Tibial artery (tissue), 4 donors: ENCODE measurements at regions not wholly inside any gene's neighbourhood (a gene's known extent, or its start where the extent isn't known, plus 50 kb on each side); places are given as distances from the start of the nearest gene placed in this dataset.

Source experiments
- DNase-seq, 2 donors: peaks; one replicate each; pipeline ENCODE4 v3.0.0-alpha.2; 2019
- H3K27ac ChIP-seq, 2 donors: fragments of 200-600 bp; sonication (generic) in 1 of 2; 1 replicate in 1 of 2; 2 replicates in 1 of 2; pipeline ENCODE4 v1.5.1; 2018 to 2019; ENCODE audit warnings: mild to moderate bottlenecking in 1 of 2
- H3K27me3 ChIP-seq, 2 donors: fragments of 200-600 bp; sonication (generic) in 1 of 2; one replicate each; pipeline versions ENCODE4 v1.5.1 to v1.6.0; 2016 to 2019
- H3K36me3 ChIP-seq, 3 donors: fragments of 200-600 bp; sonication (generic) in 2 of 3; one replicate each; pipeline ENCODE4 v1.5.1; 2016 to 2019; ENCODE audit warnings: mild to moderate bottlenecking in 2 of 3
- H3K4me1 ChIP-seq, 4 donors: fragments of 200-600 bp; sonication (generic) in 2 of 4; 1 replicate in 3 of 4; 2 replicates in 1 of 4; pipeline ENCODE4 v1.5.1; 2016 to 2019
- H3K4me3 ChIP-seq, 2 donors: fragments of 200-600 bp; sonication (generic) in 1 of 2; 1 replicate in 1 of 2; 2 replicates in 1 of 2; pipeline ENCODE4 v1.5.1; 2018 to 2019; ENCODE audit warnings: mild to moderate bottlenecking in 2 of 2
- H3K9me3 ChIP-seq, 3 donors: fragments of 200-600 bp; sonication (generic) in 1 of 3; one replicate each; pipeline ENCODE4 v1.5.1; 2016 to 2019
- CTCF ChIP-seq, 2 experiments: fragments of 200-600 bp in 1 of 2; fragments of 450-650 bp in 1 of 2; IDR thresholded peaks; one replicate each; pipeline ENCODE4 v1.5.1; 2017 to 2019; ENCODE audit warnings: antibody characterized with exemption in 2 of 2, mild to moderate bottlenecking in 1 of 2, moderate library complexity in 1 of 2
- intact Hi-C: fragments of 100-400 bp; cut with DNase I; formaldehyde crosslinking; loops from one replicate; pipeline ENCODE4 v1.15.0; 2023; ENCODE audit warnings: low total_unique reads

DNA sequence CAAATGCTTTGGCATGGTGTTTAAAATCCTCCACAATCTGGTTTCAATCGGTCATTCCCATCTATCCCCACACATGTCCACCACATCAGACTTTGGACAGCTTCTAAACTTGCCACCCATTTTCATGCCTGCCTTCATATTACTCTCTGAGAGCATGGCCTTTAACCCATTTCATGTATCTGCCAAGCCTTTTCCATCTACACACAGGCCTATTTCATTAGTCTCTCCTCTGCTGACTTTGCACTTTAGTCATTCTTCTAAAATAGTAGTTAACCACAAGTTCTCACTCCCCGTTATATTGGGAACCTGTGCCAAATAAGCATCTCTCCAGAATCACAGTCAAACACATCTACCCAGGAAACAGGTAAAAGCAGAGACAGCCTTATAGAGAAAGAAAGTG lies 142.2 kb downstream of the MZT1 start:
- intact Hi-C loops = no loop called here
- DNase-seq = no peak

DNA sequence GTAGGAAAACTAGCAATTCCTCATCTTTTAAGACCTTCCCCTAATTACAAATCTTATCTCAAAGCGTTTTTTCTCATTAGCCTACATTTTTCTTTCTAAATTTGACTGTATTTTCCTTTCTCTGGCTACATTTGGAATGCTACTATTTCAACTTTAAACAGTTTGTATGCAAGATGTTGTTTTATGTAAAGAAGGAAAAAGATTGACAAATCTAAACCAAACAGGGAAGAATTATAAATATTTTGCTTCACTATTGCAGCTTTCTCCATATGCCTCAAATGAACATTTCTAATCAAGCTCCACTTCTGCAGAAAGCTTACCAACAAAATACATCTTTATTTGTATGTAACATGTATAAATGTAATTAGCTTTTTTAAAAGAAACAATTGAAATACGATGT lies 156.2 kb downstream of the MZT1 start:
- Histone ChIP-seq H3K36me3 (no peaks in the 10 kb centered on the region), H3K9me3 (no peaks in the 10 kb centered on the region), H3K4me3 (no peak overlapping the region), H3K4me1 (no peaks in the 10 kb centered on the region), H3K27ac (no peak overlapping the region), H3K27me3 (no peaks in the 10 kb centered on the region)
- intact Hi-C loops = no loop called here
- DNase-seq = no peak
- no peak for TF ChIP-seq CTCF (IDR thresholded peaks at IDR 0.05)

More for the DNA sequence above, 142.2 kb downstream of the MZT1 start:
- Histone ChIP-seq H3K9me3 (no peaks in the 10 kb centered on the region), H3K27ac (no peak overlapping the region), H3K4me3 (no peak overlapping the region), H3K36me3 (no peaks in the 10 kb centered on the region), H3K4me1 (no peaks in the 10 kb centered on the region), H3K27me3 (no peaks in the 10 kb centered on the region)
- TF ChIP-seq CTCF (IDR thresholded peaks at IDR 0.05) = no peak

DNA sequence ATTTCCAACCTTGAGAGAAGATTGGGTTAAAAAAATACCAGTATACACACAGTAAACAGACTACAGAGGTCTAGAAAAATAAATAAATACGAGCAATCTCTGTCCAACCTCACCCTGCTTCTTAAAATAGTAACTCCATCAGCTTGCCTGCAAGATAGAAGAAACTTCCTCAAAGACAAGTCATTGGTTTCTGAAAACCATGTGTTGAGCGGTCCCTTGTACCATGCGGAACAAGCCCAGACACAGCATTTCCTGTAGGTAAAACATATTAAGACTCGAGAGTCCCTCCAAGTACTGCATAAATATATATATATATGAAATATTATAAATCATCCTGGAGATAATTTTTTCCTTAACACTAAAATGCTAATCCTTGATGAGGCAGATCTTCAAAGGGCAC lies 157.4 kb downstream of the MZT1 start:
- intact Hi-C loops = no loop called here

GRCh38 chr13:72567566-72567965 lies 159.9 kb downstream of the MZT1 start:
- no peak for DNase-seq
- no peaks in the 10 kb centered on the region for H3K4me1 ChIP-seq
- no peak overlapping the region for H3K27ac ChIP-seq
- H3K36me3 ChIP-seq = no peaks in the 10 kb centered on the region
- no peaks in the 10 kb centered on the region for H3K27me3 ChIP-seq
- intact Hi-C loops = no loop called here
- H3K9me3 ChIP-seq = no peaks in the 10 kb centered on the region
- TF ChIP-seq CTCF (IDR thresholded peaks at IDR 0.05) = no peak
- no peak overlapping the region for H3K4me3 ChIP-seq

More for the DNA sequence above, 157.4 kb downstream of the MZT1 start:
- Histone ChIP-seq H3K27me3 (no peaks in the 10 kb centered on the region), H3K27ac (no peak overlapping the region), H3K36me3 (no peaks in the 10 kb centered on the region), H3K4me3 (no peak overlapping the region), H3K4me1 (no peaks in the 10 kb centered on the region), H3K9me3 (no peaks in the 10 kb centered on the region)
- TF ChIP-seq CTCF (IDR thresholded peaks at IDR 0.05) = no peak
- DNase-seq = no peak

GRCh38 chr13:72566526-72566925 lies 160.9 kb downstream of the MZT1 start:
- Histone ChIP-seq H3K27me3 (no peaks in the 10 kb centered on the region), H3K4me1 (no peaks in the 10 kb centered on the region), H3K36me3 (no peaks in the 10 kb centered on the region), H3K9me3 (no peaks in the 10 kb centered on the region), H3K4me3 (no peak overlapping the region), H3K27ac (no peak overlapping the region)
- no peak for TF ChIP-seq CTCF (IDR thresholded peaks at IDR 0.05)
- no peak for DNase-seq
- intact Hi-C loops = no loop called here

DNA sequence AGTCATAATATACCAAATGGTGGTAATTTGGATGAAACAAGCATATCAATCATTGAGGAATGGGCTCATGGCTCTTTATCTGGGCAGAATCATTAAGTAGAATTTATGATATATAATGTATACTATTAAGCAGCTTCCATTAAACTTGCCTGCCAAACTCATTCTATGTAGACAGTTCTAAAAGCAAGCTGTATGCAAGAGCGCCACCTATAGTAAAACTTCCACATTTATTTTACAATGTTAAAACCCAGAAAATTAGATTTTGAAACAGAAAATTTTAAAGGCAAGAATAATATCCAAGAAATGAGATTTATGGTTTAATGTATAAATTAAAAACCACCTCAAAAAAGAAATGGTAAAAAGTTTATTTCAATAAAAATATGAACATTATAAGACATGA lies 161.5 kb downstream of the MZT1 start:
- DNase-seq = no peak
- peak in 1 of 2 experiments; percentile 16 for TF ChIP-seq CTCF (IDR thresholded peaks at IDR 0.05)

More for the DNA sequence above, 161.5 kb downstream of the MZT1 start:
- H3K36me3 ChIP-seq = no peaks in the 10 kb centered on the region
- no peaks in the 10 kb centered on the region for H3K9me3 ChIP-seq
- H3K4me3 ChIP-seq = no peak overlapping the region
- no peak overlapping the region for H3K27ac ChIP-seq
- H3K27me3 ChIP-seq = no peaks in the 10 kb centered on the region
- intact Hi-C loops = no loop called here
- no peaks in the 10 kb centered on the region for H3K4me1 ChIP-seq
